ENCODE measurements at regions not wholly inside any gene's neighbourhood (a gene's known extent, or its start where the extent isn't known, plus 50 kb on each side); places are given as distances from the start of the nearest gene placed in this dataset.
A peak's percentile ranks its signal among the peaks of the same experiment; 100 is the strongest.

GRCh38 chr2:188142636-188143295, 148.9 kb upstream of the GULP1 start:
- DNase-seq (ENCODE audit: low read depth), result peak; percentile 44

- DNase-seq (ENCODE audit: low read depth), result no peak
Observed at GRCh38 chr2:188145885-188146284, 145.8 kb upstream of the GULP1 start.

GRCh38 chr2:188146888-188147287, 144.8 kb upstream of the GULP1 start:
- no peak for DNase-seq (ENCODE audit: low read depth)

DNA sequence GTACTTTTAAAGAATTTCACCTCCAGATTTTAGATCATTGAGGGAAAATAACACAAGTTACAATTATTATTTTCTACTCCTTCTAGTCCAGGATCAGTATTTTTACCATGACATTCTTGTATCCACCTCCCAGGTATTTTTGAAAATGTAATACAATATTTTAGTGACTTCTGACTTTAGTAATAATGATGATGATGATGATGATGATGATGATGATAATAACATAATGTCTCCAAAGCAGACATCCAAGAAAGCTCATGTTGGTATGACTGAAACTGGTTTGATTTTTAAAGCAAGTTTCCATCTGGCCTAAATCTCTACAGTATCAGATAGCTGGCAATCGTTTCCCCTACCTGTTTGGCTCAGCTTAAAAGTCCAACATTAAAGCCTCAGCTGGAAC, 140.0 kb upstream of the GULP1 start:
- no peak for DNase-seq (ENCODE audit: low read depth)

- peak; percentile 17 for DNase-seq (ENCODE audit: low read depth)
Observed at GRCh38 chr2:188158337-188159100, 133.2 kb upstream of the GULP1 start.

- no peak for DNase-seq (ENCODE audit: low read depth)
Observed at GRCh38 chr2:188159484-188159883, 132.2 kb upstream of the GULP1 start.

GRCh38 chr2:188170356-188170755, 121.3 kb upstream of the GULP1 start:
- no peak for DNase-seq (ENCODE audit: low read depth)

DNA sequence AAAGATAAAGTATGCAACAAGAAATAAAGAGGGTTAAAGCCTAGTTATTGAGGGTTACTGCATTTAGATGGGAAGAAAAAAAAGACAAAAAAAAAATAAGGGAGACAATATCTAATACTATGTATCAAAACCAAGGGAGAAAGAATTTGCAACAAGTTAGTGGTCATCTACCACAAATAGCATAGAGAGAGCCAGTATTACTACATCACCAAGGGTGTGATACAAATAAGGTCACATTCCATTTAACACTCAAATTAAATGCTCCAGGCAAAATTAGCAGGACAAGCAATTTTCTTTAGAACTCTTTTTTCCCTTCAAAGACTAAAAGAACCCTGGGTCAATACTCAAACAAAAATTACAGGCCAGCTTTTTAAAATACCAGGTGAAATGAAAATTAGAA, 115.1 kb upstream of the GULP1 start:
- DNase-seq (ENCODE audit: low read depth), result no peak

DNA sequence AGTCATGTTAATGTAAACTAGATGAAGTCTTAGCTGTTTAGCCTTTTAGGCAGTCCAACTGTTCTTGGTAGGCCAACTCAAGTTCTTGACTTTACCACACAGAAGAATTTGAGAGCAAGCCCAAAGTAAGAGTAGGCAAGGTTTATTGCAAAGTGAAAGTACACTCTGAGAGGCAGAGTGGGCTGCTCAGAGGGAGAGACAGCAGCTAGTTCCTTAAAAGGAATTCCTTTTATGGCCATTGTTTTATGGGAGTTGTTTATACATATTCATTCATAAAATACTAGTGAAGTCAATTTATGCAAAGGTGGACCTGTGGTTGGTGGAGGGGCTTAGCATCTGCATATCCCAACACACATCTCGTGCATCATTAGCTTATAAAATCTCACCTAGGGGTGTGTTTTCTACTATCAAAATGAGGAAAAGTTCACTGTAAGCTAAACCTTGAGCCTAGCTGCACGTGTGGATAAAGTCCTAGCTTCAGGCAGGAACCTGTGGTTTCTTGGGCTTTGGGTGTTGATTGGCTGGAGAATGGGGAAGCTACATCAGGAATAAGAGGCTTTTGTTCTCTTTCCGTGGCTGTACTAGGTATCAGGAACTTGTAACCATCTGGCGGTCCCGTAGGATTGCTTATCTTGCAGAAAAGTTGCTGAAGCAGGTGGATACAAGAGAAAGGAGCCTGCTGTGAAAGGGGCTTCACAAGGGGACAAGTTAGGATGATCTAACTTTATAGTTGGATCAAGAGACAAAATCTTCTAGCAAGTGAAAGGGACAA, 110.4 kb upstream of the GULP1 start:
- DNase-seq (ENCODE audit: low read depth), result no peak

- DNase-seq (ENCODE audit: low read depth), result no peak
Observed at GRCh38 chr2:188181884-188182283, 109.8 kb upstream of the GULP1 start.

DNA sequence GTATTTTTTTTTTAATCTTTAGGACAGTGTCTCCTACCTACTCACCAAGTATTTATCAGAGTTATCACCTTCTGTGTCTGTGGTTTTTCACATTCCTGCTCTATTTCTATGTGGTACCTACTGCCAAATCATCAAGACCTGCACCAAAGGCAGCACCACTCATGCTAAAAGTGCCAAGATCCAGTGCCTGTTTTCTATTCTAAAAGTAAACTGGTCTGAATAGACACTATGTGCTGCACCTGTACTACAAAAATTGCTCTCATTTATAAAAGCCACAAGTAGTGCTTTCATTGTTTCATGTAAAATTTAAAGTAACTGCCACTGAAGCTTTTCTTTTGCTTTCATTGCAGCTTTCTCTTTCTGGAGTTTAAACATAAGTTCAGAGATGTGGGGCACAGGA, 103.9 kb upstream of the GULP1 start:
- no peak for DNase-seq (ENCODE audit: low read depth)

DNA sequence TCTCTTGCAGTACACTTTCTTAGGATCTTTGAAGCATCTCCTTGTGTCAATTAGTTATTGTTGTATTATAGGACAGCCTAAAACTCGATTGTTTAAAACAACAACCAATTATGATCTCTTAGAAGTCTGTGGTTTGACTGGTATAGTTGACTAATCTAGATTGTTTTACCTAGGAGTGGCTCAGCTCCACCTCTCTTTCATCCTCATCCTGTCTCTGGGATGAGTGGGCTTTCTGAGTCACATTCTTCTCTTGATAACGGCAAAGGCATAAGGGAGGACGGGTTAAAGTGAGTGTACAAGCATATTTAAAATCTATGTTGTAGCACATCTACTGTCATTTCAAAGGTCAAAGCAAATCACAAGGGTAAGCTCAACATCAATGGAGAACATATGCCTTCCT, 102.3 kb upstream of the GULP1 start:
- peak; percentile 28 for DNase-seq (ENCODE audit: low read depth)

GRCh38 chr2:188193230-188193629, 98.4 kb upstream of the GULP1 start:
- DNase-seq (ENCODE audit: low read depth), result no peak

GRCh38 chr2:188196343-188197008, 95.2 kb upstream of the GULP1 start:
- DNase-seq (ENCODE audit: low read depth), result peak; percentile 4

GRCh38 chr2:188199716-188200128, 92.0 kb upstream of the GULP1 start:
- peak; percentile 84 for DNase-seq (ENCODE audit: low read depth)

DNA sequence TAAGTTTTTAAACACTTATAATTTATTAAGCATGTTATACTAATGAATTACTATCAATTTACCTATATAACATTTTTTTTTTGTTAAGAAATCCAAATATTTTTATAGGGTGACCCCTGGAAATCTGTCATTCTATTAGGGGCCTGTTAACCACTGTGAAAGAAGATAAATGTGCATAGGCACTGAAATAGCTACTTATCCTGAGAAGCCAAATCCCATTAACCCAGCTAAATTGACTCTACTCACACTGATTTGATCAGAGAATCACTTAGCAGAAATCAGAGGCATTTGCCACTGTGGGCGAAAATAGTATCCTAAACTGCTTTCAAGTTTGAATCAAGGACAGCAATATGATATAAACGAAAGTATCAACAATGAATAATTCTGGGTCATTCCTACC, 90.0 kb upstream of the GULP1 start:
- no peak for DNase-seq (ENCODE audit: low read depth)

DNA sequence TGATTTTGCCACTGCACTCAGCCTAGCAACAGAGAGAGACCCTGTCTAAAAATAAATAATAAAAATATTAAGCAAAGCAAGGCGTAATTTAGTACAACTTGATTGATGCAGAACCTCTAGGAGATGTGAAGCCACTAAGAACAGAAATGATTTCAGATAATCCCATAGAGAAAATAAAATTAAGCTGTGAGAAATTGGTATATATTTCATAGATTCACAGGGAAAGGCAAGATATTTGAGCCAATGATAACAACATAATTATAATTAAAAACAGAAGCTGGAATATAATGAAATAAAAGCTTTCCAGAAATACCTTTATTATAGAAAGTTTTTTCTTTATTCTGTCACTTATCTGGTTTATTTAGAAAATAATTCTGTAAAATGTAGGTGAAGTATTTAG, 88.9 kb upstream of the GULP1 start:
- no peak for DNase-seq (ENCODE audit: low read depth)

DNA sequence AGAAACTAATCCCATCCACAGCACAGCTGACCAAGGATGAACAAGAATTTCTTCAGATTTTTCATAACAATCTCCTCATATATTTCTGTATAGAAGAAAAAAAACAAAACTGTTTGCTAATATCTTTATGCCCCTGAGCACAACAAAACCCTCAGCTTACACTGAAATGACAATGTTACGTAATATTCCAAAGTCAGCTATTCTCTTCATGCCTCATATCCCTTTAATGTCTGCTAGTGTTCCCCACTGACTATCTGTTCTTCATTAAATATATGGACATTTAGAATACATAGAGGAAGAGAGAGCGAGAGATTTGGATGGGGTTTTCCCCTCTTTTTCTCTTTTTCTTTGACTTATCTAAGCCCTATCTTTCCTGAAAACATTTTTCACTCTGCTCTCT, 87.9 kb upstream of the GULP1 start:
- DNase-seq (ENCODE audit: low read depth), result no peak

- no peak for DNase-seq (ENCODE audit: low read depth)
Observed at GRCh38 chr2:188204824-188205223, 86.8 kb upstream of the GULP1 start.

DNA sequence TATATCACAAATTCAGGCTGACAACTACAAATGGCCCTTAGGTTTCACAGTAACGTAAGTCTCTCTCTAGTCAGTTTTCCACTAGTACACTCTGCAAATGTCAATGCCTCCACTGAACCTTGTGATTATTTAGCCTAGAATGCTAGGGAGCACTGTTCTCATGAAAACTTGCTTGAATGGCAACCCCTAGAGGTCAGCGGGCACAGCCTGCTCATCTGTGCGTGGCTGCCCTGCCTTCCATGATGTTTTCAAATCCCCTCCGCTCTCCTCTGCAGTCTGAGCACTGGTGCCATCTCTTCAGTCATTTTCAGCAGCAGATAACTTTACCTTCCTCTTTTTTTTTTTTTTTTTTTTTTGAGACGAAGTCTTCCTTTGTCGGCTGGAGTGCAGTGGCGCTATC, 84.1 kb upstream of the GULP1 start:
- no peak for DNase-seq (ENCODE audit: low read depth)

- no peak for DNase-seq (ENCODE audit: low read depth)
Observed at GRCh38 chr2:188209218-188209617, 82.5 kb upstream of the GULP1 start.

DNA sequence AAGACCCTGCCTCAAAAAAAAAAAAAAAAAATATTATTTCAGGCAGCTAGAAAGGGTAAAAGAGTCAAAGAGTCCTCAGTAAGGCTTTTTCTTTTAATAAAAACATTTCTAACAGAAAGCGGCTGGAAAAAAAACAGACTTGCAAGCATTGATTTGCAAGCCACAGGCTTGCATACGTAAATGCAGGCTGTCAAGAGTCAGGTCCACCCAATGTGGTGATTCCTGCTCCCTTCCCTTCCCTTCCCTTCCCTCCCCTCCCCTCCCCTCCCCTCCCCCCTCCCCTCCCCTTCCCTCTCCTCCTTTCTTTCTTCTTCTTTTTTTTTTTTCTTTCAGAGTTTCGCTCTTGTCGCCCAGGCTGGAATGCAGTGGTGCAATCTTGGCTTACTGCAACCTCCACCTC, 74.4 kb upstream of the GULP1 start:
- DNase-seq (ENCODE audit: low read depth), result no peak

- DNase-seq (ENCODE audit: low read depth), result no peak
Observed at GRCh38 chr2:188219541-188219940, 72.1 kb upstream of the GULP1 start.

Measured in iris pigment epithelial cell (primary cell).